Occipital lobe (tissue), 1 donor: ENCODE measurements at regions not wholly inside any gene's neighbourhood (a gene's known extent, or its start where the extent isn't known, plus 50 kb on each side); places are given as distances from the start of the nearest gene placed in this dataset.

Source experiments
- DNase-seq: peaks from one replicate; lab custom pipeline; 2025; lab: John Stamatoyannopoulos, UW

DNA sequence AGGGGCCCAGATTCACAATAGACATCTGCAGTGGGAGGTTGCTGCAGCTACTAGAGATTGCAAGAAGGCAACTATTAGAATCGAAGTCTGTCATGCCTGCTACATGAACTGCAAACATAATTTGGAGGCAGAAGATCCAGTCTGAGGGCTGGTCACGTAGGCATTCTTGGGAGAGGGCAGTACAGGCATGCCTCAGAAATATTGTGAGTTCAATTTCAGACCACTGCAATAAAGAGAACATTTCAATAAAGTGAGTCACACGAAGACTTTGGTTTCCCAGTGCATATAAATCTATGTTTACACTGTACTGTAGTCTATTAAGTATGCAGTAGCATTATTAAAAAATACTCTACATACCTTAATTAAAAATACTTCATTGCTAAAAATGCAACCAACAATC lies 585.8 kb upstream of the FAT1 start:
- DNase-seq = no peak

DNA sequence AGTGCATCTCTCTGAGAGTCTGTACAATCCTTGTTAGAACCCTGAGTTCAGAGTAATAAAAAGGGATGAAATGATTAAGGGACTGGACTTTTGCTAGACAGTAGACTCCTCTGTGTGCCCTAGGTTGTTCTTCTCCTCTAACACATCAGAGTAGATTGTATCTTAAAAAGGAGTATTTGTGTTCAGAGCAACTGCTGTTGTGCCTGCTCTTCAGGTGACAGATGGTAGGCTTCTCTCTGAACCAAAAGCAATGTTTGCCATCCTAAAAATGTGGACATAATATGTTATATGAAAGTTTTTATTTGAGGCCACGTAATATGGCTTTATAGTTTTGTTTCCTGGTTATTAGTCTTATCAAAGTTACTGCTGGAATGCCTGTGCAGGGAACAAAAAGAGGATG lies 588.6 kb upstream of the FAT1 start:
- DNase-seq = no peak

DNA sequence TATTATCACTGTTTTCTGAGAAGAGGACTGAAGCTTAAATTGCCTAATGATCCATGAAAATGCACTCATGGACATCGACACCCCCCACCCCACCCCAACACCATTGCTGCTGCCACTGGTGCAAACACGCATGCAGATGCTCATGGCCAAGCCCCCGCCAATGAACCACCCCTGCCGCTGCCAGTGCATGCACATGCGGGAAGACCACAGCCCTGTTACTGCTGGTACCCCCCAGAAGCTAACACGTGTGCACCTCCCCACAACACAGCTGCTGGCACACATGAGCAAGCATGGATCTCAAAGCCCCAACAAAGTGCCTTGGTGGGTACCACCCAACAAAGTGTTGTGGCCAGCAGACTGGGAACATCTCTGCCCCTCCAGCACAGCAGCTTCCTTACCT lies 594.1 kb upstream of the FAT1 start:
- DNase-seq = no peak

DNA sequence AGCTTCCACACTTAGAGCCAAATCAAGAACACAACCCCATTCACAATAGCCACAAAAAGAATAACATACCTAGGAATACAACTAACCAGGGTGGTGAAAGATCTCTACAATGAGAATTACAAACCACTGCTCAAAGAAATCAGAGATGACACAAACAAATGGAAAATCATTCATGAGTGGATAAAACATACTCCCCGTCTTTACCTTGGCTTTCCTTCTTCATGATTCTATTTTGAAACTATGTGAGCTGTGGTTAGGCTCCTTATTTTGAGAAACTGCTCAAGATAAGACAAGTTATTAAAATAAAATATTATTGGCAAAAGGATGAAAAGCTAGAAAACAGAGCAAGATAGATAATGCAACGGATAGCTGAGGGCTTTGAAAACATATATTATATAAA lies 598.1 kb upstream of the FAT1 start:
- no peak for DNase-seq

DNA sequence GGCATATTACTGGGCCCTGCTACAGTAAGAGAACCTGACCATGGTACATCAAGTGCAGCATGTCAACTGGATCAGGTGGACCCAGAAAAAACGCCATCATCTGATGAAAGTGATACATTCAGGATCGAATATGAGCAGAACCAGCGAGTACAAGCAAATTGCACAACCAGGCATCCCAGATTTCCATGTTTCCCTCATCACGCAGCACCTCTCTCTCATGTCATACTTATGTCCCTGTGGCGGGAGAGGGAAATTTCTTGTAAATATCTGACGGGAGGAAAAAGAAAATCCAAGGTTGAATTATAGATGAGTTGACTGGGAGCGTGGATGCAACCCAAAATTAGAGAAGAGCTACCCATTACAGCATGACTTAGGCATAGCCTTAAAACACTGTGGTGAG lies 608.5 kb upstream of the FAT1 start:
- no peak for DNase-seq

DNA sequence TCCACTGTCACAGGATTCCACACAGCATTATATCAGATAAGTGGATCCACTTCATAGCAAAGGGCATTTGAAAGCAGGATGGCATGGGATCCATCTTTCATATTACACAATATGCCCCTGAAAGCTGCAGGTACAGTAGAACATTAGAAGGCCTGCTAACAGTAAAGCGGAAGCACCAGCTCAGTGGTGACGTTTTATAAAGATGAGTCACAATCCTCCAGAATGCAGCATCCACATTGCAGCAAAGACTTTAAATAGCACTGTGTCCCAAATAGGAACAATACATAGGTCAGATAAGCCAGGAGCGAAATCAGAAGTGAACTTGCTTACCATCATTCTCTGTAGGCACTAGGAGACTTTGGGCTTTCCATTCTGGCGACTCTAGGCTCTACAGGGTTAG lies 609.5 kb upstream of the FAT1 start:
- DNase-seq = no peak

DNA sequence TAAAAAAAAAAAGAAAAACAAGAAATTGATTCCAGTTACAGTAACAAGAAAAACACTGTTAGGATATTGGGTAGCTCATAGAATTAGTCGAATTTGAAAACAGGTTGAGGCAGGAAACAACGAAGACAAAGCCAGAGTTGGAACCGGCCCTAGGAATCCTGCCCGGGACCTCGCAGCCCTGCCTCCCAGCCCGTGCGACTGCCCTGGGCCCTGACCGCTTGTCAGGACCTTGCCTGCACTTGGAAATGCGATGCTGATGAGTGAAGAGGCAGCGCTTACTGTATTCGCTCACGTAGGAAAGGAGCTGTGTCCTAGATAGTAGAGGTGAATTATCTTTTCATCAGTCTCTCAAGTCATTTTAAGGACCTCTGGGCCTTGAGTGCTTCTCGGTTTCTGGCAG lies 611.7 kb upstream of the FAT1 start:
- no peak for DNase-seq

DNA sequence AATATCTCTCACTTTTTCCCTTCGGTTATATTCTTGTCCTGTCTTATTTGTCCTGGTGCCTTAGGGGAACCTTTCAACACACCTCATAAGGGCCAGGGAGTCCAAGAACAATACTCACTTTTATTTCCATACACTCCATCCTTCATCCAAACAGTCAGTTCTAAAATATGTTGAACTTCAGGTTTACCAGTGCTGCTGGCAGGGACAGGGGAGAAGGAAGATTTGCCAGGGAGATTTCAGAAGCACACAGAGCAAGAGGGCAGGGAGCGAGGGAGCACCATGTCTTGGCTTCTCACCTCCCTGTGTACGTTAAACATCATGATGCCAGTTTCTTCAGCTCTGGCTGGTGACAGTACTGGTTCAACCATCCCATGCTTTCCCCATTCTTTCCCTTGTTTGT lies 631.1 kb upstream of the FAT1 start:
- no peak for DNase-seq

DNA sequence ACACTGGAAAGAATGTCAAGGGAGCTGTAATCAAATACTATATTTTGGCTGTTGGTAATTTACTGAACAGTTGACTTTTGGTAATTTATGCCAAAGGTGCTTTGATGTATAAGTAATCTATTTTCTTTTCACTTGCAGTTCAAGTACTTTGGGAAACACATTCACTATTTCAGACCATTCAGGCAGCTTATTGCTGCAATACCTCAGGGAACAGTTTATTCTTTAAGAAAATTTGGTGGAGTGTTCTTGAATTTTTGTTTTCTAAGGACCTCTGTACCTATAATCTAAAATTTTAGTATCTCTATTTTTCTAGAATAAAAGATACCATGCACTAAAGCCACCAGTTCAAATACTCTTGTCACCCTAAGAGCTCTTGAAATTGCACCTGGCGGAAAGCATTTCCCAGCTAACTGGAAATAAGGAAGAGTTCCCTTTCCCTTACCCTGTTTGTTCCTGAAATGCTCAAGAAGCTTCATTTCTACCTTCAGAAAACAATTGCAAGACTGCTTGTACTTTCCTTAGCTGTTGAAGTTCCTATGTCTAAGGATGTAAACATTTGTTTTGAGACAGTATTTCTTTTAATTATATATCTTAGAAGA lies 633.5 kb upstream of the FAT1 start:
- DNase-seq = no peak

DNA sequence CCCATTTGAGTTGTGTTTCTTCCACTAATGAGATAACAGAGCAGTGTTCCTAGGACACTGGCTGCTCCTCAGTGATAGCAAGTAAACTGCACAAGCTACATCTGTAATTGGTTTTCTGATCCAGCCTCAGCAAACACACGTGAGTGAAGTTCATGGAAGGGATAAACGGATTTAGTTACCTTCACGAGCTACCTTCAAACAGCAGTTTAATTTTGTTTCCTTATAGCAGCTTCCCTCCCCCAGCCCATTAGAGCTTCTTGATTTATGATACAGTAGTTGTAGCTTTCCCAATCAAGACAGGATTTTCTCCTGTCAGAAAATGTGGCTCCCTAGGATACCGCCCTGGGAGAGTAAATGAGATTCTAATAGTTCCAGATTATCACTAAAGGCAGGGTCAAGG lies 634.2 kb upstream of the FAT1 start:
- DNase-seq = no peak

DNA sequence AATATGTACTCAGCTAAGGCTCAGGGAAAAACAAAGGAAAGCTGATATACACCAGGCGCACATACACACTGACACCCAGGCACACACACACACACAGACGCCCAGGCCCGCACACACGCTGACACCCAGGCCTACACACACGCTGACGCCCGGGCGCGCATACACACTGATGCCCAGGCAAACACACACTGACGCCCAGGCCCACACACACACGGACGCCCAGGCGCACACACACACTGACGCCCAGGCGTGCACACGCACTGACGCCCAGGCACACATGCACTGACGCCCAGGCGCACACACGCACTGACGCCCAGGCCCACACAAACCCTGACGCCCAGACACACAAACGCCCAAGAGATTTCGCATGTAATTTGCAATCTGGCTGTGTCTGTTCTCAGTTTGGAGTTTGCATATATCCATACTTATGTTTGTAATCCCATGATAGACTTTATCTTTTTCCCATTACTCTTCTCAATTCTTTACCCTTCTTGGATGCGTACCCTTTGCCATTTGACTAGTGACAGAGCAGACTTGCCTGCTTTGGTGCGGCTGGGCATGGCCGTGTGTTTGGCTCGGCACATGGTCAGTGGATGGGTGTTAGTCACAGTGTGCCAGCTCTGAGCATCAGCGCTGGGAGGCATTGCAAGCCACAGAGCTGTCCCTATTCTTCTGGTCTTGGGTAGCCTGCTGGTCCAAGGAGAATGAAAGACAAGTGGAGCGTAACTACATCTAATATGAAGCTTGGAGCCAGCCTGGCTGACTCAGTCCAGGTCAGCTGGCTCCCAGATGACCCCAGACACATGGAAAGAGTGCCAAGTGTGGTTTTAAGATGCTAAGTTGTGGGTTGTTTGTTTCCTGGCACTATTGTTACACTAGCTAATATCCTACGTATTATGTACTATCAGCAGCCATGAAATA lies 632.4 kb upstream of the ZFP42 start:
- no peak for DNase-seq

DNA sequence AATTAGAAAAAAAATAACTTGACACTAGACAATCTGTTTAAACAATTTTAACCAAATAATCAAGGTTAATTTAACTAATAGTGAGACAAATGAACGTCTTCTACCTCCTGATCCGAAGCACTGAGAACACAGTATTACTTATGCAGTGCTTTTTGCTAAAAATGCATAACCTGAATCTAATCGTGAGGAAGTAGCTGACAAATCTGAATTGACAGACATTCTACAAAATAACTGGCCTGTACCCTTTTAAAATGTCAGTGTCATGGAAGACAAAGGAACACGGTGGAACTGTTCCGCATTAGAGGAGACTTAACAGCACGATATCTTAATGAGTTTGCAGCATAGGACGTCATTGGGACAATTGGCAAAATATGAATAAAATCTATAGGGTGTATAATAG lies 631.2 kb upstream of the ZFP42 start:
- DNase-seq = no peak

DNA sequence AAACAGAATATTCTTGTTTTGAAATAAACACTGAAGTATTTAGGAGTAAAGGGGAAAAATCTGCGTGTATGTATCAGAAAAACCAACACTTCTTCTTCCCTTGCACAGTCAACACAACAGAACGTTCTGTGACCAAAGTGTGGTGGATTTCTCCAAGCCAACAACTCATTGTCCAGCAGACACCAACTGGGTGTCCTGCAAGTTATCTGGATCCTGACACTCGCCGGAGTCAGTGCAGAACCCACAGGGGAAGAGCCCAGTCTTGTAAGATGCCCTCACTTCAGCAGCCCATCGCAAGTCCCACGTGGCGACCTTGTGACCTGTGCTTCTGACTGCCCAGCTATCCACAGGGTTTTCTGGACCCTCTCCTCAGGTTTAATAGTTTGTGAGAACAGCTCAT lies 630.7 kb upstream of the ZFP42 start:
- DNase-seq = no peak

DNA sequence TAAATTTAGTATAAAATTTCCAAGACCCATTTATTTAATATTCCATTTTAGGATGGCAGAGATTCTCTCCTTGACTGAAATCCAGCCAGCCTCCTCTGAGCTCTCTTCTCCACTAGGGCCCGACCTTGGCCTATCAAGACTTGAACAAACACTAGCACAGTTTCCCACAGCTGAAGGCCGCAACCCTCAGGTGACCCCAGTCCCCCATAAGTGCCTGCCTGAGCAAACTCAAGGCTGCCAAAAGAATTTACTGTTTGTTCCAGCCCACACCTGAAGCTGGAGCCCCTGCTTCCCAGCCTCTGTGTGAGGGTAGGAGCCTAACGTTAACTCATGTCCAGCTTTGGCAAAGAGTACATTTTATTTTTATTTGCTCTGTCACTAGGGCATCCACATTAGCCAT lies 629.0 kb upstream of the ZFP42 start:
- DNase-seq = no peak

DNA sequence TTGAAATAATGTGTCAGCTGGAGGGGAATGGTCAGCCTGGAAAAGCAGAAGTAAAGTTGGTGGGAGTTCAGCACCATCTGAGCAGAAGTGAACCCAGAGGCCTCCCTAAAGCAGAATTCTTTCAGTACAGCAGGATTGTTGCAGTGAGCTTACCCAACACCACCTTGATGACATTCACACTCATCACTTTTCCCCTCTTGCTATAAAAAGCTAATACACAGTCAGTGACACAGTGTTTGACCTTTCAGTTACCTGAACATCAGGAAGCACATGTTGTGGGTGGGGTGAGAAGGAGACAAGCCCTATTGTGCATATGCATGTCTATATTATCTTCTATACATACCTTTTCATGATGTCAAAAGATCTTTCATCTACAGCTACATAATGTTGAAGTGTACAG lies 624.7 kb upstream of the ZFP42 start:
- no peak for DNase-seq

DNA sequence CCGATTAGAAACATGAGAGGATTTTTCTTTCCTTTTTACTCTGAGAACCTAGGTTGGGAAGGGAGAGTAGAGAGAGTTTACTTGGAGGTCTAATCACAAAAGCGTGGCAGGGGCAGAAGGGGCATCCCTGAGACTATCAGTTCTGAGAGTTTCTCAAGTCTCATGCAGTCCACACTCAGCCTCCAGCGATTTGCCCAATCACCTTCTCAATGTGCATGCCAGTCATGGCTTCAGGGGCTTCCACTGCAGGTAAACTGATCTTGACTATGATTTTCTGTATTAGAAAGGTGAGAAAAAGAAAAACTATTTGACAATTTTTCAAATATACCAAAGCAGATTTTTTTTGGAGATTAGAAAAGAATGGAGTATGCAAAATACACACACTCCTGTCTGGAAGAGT lies 617.1 kb upstream of the ZFP42 start:
- DNase-seq = no peak

DNA sequence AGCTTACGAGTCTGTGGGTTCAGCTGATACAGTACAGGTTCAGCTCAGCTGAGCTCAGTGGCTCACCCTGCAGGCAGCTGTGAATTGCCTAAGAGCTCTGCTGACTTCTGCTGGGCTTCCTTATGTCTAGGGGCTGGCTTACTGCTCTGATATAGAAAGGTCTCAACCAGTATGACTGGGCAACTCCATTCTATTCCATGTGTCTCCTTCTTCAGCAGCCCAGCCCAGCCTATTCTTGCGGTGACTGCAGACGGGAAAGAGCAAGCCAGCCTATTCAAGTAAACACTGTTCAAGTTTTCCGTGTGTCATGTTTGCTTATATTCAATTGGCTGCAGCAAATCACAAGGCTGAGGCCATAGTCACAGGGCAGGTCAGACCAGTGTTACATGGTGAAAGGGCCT lies 615.4 kb upstream of the ZFP42 start:
- no peak for DNase-seq

DNA sequence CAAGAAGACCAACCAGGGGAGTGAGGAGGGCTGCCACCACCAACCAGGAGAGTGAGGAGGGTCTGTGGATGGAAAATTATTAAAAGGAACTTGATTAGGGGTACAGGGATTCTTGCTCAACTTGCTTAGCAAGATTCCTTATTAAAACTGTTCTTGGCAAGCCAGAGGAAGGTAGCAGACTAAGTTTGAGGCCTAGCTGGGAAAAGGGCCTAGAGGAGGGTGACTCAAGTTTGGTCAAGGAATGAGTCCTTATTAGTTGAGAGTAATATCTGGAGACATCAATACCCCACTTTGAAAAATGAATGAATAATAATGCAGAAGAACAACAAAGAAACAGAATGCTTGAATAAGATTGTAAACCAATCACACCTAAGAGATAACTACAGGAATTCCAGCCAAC lies 612.4 kb upstream of the ZFP42 start:
- DNase-seq = no peak

DNA sequence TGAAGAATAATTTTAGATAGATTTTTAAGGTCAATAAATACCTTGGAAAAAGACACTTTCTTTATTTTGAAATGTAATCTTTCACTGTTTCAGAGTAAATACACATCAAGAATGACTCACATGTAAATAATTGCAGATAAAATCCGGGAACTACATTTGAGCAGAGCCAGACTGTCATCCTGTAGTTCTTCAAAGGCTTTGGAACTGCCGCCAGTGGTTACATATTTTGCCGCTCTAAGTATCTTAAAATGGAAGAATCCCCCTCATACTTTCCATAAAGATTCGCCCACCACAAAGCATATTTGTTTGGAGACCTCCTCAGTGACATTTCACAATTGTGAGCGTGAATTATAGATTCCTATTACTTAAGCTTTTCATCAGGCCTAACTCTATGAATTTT lies 607.8 kb upstream of the ZFP42 start:
- no peak for DNase-seq

DNA sequence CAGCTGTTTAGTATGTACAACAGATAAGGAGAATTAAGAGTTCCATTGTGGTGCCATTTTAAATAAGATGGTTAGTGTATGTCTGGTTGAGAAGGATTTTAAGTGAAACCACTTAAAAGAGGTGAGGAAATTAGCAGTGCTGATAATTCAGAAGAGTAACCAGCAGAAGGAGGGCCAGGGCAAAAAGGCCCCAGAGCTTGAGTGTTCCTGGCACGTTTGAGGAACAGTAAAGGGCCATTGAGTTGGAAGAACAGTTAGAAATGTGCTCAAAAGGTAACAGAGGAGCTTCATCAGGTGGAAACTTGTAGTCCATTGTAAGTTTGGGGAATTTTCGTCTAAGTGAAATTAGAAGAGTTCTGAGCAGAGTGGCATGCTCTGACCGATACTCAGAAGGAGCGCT lies 606.2 kb upstream of the ZFP42 start:
- no peak for DNase-seq

DNA sequence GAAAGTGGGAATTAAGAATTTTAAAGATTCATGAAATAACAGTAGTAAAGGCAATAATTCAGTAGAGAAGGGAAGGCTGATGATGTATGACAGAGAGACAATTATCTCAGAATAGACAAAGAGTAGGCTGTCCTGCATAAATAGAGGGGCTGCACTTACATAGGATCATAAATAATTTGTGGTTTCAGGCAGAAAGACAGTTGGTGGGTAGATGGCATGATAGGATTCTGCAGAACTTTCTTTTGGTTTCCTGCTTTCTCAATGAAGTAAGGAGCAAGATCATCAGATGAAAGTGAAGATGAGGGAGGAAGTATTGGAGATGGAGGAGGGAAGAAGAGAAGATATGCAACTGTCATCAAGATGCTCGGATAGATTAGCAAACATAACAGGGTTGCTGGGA lies 604.9 kb upstream of the ZFP42 start:
- DNase-seq = no peak

DNA sequence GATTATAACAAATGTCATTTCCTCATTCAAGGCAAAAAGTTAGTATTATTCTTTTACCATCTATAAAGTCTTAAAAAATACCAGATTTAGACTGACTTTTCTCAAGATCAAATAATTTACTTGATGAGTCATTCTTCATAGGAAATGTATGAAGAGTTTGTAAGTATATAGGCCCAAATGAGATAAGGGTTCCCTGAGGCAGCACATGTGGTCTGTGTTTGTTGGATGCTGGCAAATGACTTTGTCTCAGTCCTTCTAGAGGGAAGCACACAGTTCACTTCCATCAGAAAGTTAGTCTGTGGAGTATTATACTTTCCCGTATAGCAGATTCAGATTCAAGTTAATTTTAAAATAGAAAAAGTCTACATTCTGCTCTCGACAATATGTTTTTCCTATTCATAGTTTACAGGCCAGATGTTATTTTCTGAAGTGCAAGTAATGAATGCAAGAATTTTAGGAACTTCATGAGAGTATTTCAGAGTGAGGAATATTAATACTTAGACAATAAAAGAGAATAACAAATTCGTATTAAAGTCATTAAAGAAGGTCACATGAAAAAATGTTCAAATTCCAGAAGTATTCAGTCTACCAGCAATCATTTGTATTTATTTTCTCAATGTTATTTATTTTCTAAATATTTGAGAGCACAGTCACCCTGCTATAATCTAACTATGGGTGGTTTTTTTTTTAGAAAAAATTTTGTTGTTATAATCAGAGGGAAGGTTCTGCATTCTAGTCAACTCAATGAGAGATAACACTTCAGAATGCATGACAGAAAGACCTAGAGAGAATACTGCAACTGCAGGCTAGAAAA lies 601.8 kb upstream of the ZFP42 start:
- DNase-seq = no peak

DNA sequence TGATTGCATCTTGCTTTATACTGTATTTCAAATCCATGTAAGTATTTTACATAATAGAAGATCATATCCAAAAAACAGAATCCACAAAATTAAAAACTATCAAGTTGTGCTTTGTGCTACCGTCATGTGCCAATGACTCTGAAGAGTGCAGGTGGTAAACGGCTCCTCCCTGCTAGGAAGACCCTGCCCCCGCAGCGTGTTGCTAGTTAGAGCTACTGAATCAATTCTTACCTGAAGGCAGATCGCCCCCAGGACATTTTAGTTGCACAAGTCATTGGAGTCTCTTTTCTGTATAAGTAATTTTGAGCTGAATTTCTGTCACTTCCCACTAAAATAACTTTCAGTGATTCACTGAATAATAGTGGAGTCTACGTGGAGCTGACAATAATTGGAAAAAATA lies 599.5 kb upstream of the ZFP42 start:
- DNase-seq = no peak
